Vagina (tissue), 2 donors: ENCODE measurements at regions not wholly inside any gene's neighbourhood (a gene's known extent, or its start where the extent isn't known, plus 50 kb on each side); places are given as distances from the start of the nearest gene placed in this dataset.

Source experiments
- DNase-seq, 2 donors: peaks; one replicate each; pipeline ENCODE4 v3.0.0-alpha.2; 2017; ENCODE audit errors: extremely low spot score in 2 of 2
- H3K27ac ChIP-seq: fragments of 200-600 bp; sonication (generic); one replicate; pipeline ENCODE4 v1.5.1; 2019
- H3K27me3 ChIP-seq: fragments of 200-600 bp; sonication (generic); one replicate; pipeline ENCODE4 v1.5.1; 2019
- H3K36me3 ChIP-seq, 2 donors: fragments of 200-600 bp; sonication (generic); one replicate each; pipeline ENCODE4 v1.5.1; 2017 to 2019
- H3K4me1 ChIP-seq: fragments of 200-600 bp; sonication (generic); one replicate; pipeline ENCODE4 v1.5.1; 2019
- H3K4me3 ChIP-seq, 2 donors: fragments of 200-600 bp; sonication (generic); 1 replicate in 1 of 2; 2 replicates in 1 of 2; pipeline ENCODE4 v1.5.1; 2016 to 2019
- H3K9me3 ChIP-seq: fragments of 200-600 bp; sonication (generic); one replicate; pipeline ENCODE4 v1.5.1; 2019
- CTCF ChIP-seq, 3 experiments: fragments of 450-650 bp in 2 of 3; fragments of 200-600 bp in 1 of 3; sonication (generic) in 1 of 3; IDR thresholded peaks; one replicate each; pipeline ENCODE4 v1.5.1; 2017 to 2019; ENCODE audit warnings: antibody characterized with exemption in 3 of 3, mild to moderate bottlenecking in 2 of 3, moderate library complexity in 2 of 3
- POLR2A ChIP-seq, 2 donors: fragments of 450-650 bp; IDR thresholded peaks; one replicate each; pipeline ENCODE4 v1.6.1; 2017; ENCODE audit warnings: antibody characterized with exemption in 2 of 2, mild to moderate bottlenecking in 2 of 2, moderate library complexity in 2 of 2
- POLR2AphosphoS5 ChIP-seq, 2 donors: sonication (generic); formaldehyde crosslinking; IDR thresholded peaks; one replicate each; pipeline ENCODE4 v1.9.0; 2017; ENCODE audit warnings: antibody characterized with exemption in 2 of 2, mild to moderate bottlenecking in 2 of 2, low read depth in 1 of 2; ENCODE audit not compliant: insufficient read depth in 1 of 2
- intact Hi-C: fragments of 100-400 bp; cut with DNase I; formaldehyde crosslinking; loops from one replicate; pipeline ENCODE4 v1.15.1; 2023

- TF ChIP-seq POLR2AphosphoS5 (IDR thresholded peaks at IDR 0.05; ENCODE audit: insufficient read depth in 1 of 2, low read depth in 1 of 2) (no peak), POLR2A (IDR thresholded peaks at IDR 0.05) (no peak), CTCF (IDR thresholded peaks at IDR 0.05) (no peak)
- Histone ChIP-seq H3K4me3 (no peak overlapping the region), H3K4me1 (no peaks in the 10 kb centered on the region), H3K27ac (no peak overlapping the region), H3K36me3 (no peaks in the 10 kb centered on the region), H3K27me3 (no peaks in the 10 kb centered on the region), H3K9me3 (no peaks in the 10 kb centered on the region)
- no peak for DNase-seq
- intact Hi-C loops = no loop called here
Observed at GRCh38 chr7:112887976-112888375, 97.8 kb upstream of the TMEM168 start.

DNA sequence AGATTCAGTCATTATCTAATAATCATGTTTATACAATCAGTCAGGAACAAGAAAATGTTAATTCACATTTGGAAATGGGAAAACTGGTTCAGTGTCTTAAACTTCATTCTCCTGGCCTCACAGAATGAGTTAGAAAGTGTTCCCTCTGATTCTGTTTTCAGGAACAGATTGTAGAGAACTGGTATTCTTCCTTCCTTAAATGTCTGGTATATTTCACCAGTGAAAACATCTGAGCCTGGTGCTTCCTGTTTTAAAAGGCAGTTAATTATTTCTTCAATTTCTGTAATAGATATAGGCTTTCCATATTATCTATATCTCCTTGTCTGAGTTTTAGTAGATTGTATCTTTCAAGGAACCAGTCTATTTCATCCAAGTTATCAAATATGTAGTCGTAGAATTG is 97.1 kb upstream of the TMEM168 start:
- DNase-seq = no peak
- intact Hi-C loops = no loop called here

GRCh38 chr7:112886208-112886607 is 96.0 kb upstream of the TMEM168 start:
- H3K9me3 ChIP-seq = no peaks in the 10 kb centered on the region
- intact Hi-C loops = no loop called here

More for the DNA sequence above, 97.1 kb upstream of the TMEM168 start:
- H3K4me3 ChIP-seq = no peak overlapping the region
- TF ChIP-seq CTCF (IDR thresholded peaks at IDR 0.05) (no peak), POLR2AphosphoS5 (IDR thresholded peaks at IDR 0.05; ENCODE audit: insufficient read depth in 1 of 2, low read depth in 1 of 2) (no peak), POLR2A (IDR thresholded peaks at IDR 0.05) (no peak)
- H3K27ac ChIP-seq = no peak overlapping the region
- H3K27me3 ChIP-seq = no peaks in the 10 kb centered on the region
- H3K9me3 ChIP-seq = no peaks in the 10 kb centered on the region
- H3K36me3 ChIP-seq = no peaks in the 10 kb centered on the region
- H3K4me1 ChIP-seq = no peaks in the 10 kb centered on the region

DNA sequence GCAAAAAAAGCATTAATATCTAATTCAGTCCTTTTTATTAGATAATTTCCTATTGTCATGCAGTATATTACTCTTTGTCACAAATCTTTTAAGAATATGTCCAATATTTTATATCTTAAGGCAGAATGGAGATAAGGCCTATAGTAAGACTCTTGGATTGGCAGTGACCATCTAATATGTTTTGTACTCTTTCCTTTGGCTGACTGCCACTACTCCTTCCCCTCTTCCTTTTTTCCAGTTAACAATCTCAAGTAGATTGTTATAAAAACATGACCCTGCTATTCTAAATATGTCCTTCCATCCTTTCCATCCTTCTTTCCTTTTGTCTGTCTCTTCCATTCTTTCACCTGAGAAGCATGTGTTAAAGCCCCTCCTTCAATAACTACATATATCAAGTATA is 92.8 kb upstream of the TMEM168 start:
- DNase-seq = no peak
- H3K4me1 ChIP-seq = no peaks in the 10 kb centered on the region
- TF ChIP-seq POLR2AphosphoS5 (IDR thresholded peaks at IDR 0.05; ENCODE audit: insufficient read depth in 1 of 2, low read depth in 1 of 2) (no peak), POLR2A (IDR thresholded peaks at IDR 0.05) (no peak), CTCF (IDR thresholded peaks at IDR 0.05) (no peak)
- H3K36me3 ChIP-seq = no peaks in the 10 kb centered on the region
- no peaks in the 10 kb centered on the region for H3K9me3 ChIP-seq
- H3K27ac ChIP-seq = no peak overlapping the region
- H3K27me3 ChIP-seq = no peaks in the 10 kb centered on the region
- no peak overlapping the region for H3K4me3 ChIP-seq
- intact Hi-C loops = no loop called here

More at GRCh38 chr7:112886208-112886607, 96.0 kb upstream of the TMEM168 start:
- TF ChIP-seq CTCF (IDR thresholded peaks at IDR 0.05) (no peak), POLR2AphosphoS5 (IDR thresholded peaks at IDR 0.05; ENCODE audit: insufficient read depth in 1 of 2, low read depth in 1 of 2) (no peak), POLR2A (IDR thresholded peaks at IDR 0.05) (no peak)
- no peak for DNase-seq
- no peaks in the 10 kb centered on the region for H3K4me1 ChIP-seq
- H3K27me3 ChIP-seq = no peaks in the 10 kb centered on the region
- no peaks in the 10 kb centered on the region for H3K36me3 ChIP-seq
- no peak overlapping the region for H3K27ac ChIP-seq
- no peak overlapping the region for H3K4me3 ChIP-seq

DNA sequence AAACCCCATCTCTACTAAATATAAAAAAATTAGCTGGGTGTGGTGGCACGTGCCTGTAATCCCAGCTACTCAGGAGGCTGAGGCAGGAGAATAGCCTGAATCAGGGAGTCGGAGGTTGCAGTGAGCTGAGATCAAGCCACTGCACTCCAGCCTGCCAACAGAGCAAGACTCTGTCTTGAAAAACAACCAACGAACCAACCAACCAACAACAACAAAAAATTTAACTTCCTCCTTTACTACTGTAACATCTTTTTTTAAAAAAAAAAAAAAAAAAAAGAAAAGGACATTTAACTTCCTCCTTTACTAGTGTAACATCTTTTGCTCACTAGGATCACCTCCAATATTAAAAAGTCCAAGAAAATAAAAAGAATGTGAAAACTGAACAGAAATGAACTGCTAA is 92.3 kb upstream of the TMEM168 start:
- Histone ChIP-seq H3K36me3 (no peaks in the 10 kb centered on the region), H3K27ac (no peak overlapping the region), H3K4me3 (no peak overlapping the region), H3K27me3 (no peaks in the 10 kb centered on the region), H3K9me3 (no peaks in the 10 kb centered on the region), H3K4me1 (peaks cover 5% of the 10 kb centered on the region)
- intact Hi-C loops = no loop called here
- TF ChIP-seq POLR2A (IDR thresholded peaks at IDR 0.05) = no peak
- no peak for TF ChIP-seq POLR2AphosphoS5 (IDR thresholded peaks at IDR 0.05; ENCODE audit: insufficient read depth in 1 of 2, low read depth in 1 of 2)
- TF ChIP-seq CTCF (IDR thresholded peaks at IDR 0.05) = no peak
- DNase-seq = no peak
